MM.1S (cell line): ENCODE measurements at regions not wholly inside any gene's neighbourhood (a gene's known extent, or its start where the extent isn't known, plus 50 kb on each side); places are given as distances from the start of the nearest gene placed in this dataset.

ENCODE experiments used
- EZH2 ChIP-seq: fragments of 300-600 bp; sonication (generic); optimal IDR thresholded peaks from 2 replicates; pipeline ENCODE3; 2017; ENCODE audit warnings: low read depth, mild to moderate bottlenecking, antibody characterized with exemption, low read length, mixed read lengths
- EZH2phosphoT487 ChIP-seq: fragments of 300-600 bp; sonication (generic); IDR thresholded peaks from 2 replicates; pipeline ENCODE4 v1.6.1; 2018; ENCODE audit warnings: antibody characterized with exemption, low read length
- TF ChIP-seq, protein P1 (sequence below): fragments of 300-600 bp; sonication (generic); IDR thresholded peaks from 2 replicates; pipeline ENCODE4 v1.5.1; 2016; ENCODE audit warnings: antibody characterized with exemption, low read length, mixed read lengths

GRCh38 chr10:125575843-125576242 lies 107.1 kb downstream of the TEX36 start:
- TF ChIP-seq, protein P1, sequence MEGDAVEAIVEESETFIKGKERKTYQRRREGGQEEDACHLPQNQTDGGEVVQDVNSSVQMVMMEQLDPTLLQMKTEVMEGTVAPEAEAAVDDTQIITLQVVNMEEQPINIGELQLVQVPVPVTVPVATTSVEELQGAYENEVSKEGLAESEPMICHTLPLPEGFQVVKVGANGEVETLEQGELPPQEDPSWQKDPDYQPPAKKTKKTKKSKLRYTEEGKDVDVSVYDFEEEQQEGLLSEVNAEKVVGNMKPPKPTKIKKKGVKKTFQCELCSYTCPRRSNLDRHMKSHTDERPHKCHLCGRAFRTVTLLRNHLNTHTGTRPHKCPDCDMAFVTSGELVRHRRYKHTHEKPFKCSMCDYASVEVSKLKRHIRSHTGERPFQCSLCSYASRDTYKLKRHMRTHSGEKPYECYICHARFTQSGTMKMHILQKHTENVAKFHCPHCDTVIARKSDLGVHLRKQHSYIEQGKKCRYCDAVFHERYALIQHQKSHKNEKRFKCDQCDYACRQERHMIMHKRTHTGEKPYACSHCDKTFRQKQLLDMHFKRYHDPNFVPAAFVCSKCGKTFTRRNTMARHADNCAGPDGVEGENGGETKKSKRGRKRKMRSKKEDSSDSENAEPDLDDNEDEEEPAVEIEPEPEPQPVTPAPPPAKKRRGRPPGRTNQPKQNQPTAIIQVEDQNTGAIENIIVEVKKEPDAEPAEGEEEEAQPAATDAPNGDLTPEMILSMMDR: no peak
- TF ChIP-seq EZH2phosphoT487 (no peak), EZH2 (no peak)
